AG10803 (cell line): ENCODE measurements at regions not wholly inside any gene's neighbourhood (a gene's known extent, or its start where the extent isn't known, plus 50 kb on each side); places are given as distances from the start of the nearest gene placed in this dataset.

Source experiments
- DNase-seq: peaks from one replicate; pipeline ENCODE4 v3.0.0; 2010; ENCODE audit warnings: low read depth
- H3K4me3 ChIP-seq: 2 replicates; pipeline ENCODE4 v1.5.1; 2011; ENCODE audit warnings: mild to moderate bottlenecking, low read length, control low read depth
- TF ChIP-seq, protein P1 (sequence below): conservative IDR thresholded peaks from 2 replicates; pipeline ENCODE4 v1.5.1; 2011; ENCODE audit warnings: mild to moderate bottlenecking, low read length, control low read depth, inconsistent platforms

DNA sequence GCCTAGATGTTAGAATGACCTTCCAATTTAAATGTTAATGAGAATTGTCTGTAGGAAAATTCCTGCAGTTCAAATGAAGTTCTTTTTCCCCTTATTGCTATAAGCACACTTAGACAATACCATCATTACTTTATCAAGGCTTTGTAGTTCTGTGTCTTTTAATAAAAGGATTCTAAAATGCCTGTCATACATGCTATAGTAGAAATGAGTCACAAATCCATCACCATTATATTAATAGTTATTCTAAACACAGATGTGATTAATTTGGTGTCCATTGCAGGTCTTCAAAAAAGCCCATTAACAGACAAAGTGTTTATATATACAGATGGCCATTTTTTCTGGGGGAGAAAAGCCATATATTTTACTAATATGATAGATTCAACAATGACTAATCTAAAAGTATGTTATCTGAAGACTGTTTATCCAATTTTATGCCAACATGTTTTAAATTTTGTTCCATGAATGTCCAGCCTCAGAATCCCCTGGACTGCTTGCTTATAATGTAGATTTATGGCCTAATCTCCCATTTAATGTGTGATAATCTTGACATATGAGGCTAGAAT lies 1678.3 kb upstream of the PCDH20 start:
- no peak for DNase-seq
- H3K4me3 ChIP-seq: no peak overlapping the region
- TF ChIP-seq, protein P1, sequence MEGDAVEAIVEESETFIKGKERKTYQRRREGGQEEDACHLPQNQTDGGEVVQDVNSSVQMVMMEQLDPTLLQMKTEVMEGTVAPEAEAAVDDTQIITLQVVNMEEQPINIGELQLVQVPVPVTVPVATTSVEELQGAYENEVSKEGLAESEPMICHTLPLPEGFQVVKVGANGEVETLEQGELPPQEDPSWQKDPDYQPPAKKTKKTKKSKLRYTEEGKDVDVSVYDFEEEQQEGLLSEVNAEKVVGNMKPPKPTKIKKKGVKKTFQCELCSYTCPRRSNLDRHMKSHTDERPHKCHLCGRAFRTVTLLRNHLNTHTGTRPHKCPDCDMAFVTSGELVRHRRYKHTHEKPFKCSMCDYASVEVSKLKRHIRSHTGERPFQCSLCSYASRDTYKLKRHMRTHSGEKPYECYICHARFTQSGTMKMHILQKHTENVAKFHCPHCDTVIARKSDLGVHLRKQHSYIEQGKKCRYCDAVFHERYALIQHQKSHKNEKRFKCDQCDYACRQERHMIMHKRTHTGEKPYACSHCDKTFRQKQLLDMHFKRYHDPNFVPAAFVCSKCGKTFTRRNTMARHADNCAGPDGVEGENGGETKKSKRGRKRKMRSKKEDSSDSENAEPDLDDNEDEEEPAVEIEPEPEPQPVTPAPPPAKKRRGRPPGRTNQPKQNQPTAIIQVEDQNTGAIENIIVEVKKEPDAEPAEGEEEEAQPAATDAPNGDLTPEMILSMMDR: no peak

DNA sequence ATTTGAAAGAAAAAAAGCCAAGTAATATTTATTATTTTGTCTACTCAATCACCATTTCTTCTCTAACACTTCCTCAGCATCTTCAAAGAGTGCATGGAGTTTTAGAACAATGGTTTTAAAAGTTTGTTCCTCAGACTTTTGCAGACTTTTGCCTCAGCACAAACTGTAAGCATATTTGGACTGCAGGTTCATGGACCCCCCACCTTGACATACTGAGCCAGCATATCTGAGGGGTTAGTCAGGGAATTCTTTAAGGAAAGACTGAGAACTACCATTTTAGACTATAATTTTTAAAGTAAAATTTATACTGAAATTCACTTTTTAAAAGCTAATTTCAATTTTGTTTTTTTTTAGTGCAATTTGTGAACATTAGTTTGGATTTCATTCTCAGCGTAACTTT lies 1676.8 kb upstream of the PCDH20 start:
- no peak for DNase-seq
- TF ChIP-seq, protein P1: no peak
- no peak overlapping the region for H3K4me3 ChIP-seq

DNA sequence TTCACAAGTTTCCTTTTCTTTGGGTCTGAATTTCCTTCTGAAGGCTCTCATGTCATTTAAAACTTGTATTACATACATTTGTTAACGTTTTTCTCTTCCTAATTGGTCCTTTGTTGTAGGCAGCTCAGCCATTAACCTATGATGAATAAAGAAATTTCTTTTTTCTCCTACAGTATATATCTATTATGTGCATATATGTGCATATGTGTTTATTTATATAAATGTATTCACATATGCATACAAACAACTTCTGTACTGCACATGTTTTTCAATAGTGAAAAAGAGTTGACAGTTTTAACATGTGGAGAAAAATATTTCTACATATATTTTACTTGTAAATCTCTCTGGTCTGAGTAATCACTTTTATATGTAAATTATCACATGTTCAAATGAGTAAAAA lies 1674.9 kb upstream of the PCDH20 start:
- DNase-seq: no peak
- TF ChIP-seq, protein P1: no peak
- no peak overlapping the region for H3K4me3 ChIP-seq

DNA sequence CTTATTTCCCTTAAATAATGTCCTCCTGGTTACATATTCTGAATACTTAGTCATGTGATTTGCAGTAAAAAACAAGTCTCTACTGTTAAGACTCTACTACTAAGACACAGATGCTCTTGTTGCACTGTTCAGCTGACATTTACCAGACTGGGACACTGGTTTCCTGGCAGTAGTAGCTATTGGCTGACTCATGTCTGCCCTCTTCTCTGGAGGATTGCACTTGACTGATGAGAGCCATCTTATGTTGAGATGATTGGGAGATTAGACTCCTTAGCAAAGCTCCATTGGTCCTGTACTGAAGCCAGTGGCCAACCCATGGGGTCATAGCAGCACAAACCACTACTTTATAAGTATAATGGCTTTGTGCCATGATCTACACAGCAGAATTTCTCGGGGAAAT lies 1672.6 kb upstream of the PCDH20 start:
- H3K4me3 ChIP-seq: no peak overlapping the region
- TF ChIP-seq, protein P1: no peak
- no peak for DNase-seq

DNA sequence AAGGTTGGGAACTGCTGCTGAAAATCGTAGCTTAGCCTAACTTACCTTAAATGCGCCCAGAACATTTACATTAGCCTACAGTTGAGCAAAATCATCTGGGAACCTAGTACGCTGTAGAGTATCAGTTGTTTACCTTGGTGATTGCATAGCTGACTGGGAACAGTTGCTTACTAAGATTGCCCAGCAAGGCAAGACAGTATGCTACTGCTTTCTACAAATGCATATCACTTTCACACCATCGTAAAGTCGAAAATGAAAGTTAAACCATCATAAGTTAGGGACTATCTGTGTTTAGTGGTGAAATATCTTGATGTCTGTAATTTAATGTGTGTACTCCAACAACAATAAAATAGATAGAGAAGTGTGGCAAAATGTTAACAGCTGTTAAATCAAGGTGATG lies 1670.6 kb upstream of the PCDH20 start:
- TF ChIP-seq, protein P1: no peak
- DNase-seq: no peak
- no peak overlapping the region for H3K4me3 ChIP-seq

DNA sequence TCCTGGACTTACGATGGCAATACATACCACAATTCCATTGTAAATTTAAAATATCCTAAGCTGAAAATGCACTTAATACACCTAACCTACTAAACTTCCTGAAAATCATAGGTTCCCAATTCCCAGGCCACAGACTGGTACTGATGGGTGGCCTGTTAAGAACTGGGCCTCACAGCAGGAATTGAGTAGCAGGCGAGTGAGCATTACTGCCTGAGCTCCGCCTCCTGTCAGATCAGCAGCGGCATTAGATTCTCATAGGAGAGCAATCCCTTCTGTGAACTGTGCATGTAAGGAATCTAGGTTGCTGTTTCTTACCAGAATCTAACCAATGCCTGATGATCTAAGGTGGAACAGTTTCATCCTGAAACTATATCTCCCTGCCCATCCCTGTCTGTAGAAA lies 1670.2 kb upstream of the PCDH20 start:
- TF ChIP-seq, protein P1: no peak
- DNase-seq: no peak
- no peak overlapping the region for H3K4me3 ChIP-seq

DNA sequence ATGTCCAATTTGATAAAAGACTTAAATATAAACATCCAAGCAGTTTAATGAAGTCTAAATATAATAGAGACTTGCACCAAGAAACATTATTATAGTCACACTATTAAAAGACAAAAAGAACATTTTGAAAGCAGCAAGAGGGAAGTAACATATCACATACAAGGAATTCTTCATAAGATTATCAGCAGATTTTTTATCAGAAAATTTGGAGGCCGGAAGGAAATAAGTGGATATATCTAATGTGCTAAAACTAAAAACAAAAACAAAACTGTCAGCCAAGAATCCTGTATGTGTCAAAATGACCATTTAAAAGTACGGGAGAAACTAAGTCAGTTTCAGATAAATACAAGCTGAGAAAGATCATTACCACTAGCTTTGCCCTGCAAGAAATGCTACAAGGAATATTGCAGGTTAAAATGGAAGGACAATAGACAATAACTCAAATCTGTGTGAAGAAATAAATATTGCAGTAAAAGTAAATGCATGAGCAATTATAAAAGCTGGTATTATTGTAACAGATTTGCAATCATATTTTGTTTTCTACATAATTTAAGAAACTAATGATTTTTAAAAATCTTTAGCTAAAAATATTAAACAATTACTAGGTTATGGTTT lies 1665.9 kb upstream of the PCDH20 start:
- TF ChIP-seq, protein P1: no peak
- H3K4me3 ChIP-seq: no peak overlapping the region
- DNase-seq: no peak
